GDM1 (cell line): ENCODE measurements at regions not wholly inside any gene's neighbourhood (a gene's known extent, or its start where the extent isn't known, plus 50 kb on each side); places are given as distances from the start of the nearest gene placed in this dataset.

ENCODE experiments used
- DNase-seq: peaks from one replicate; lab custom pipeline; 2025; lab: John Stamatoyannopoulos, UW

GRCh38 chr17:79470754-79471153 lies 140.1 kb downstream of the RBFOX3 start:
- no peak for DNase-seq

GRCh38 chr17:79469646-79470045 lies 141.2 kb downstream of the RBFOX3 start:
- DNase-seq, result no peak

- no peak for DNase-seq
Observed at GRCh38 chr17:79468183-79468944, 142.5 kb downstream of the RBFOX3 start.

DNA sequence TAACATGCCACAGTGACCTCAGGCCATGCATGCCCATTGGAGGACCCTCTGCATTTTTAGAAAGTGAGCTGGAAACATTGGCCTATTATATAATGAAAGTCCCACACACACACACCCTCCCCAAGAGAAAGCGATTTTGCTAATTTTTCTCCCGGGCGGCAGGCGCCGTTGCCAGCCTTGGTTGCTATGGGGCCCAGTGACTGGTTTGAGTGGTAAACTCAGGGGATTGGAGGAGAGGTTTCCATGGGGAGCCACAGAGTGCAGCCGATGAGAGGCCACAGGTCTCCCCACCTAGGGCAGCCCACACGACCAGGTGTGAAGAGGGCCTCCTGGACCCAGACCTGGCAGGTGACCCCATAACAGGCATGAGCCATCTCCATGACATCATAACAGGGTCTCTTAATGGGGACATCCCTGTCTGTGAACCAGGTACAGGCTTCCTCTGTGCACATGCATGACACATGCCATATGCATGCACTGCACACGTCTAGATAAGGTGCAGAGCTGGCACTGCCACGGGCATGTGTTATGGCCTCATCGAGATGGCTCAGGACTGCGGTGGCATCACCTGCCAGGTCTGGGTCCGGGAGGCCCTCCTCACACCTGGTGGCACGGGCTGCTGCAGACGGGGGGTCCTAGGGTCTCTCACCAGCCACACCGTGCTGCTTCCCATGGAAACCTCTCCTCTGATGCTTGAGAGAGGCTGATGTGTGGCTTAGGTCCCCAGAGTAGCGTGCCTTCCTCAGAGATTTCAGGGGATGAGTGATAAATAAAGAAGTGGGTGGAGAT lies 144.1 kb downstream of the RBFOX3 start:
- no peak for DNase-seq

- no peak for DNase-seq
Observed at GRCh38 chr17:79465681-79466025, 145.2 kb downstream of the RBFOX3 start.

DNA sequence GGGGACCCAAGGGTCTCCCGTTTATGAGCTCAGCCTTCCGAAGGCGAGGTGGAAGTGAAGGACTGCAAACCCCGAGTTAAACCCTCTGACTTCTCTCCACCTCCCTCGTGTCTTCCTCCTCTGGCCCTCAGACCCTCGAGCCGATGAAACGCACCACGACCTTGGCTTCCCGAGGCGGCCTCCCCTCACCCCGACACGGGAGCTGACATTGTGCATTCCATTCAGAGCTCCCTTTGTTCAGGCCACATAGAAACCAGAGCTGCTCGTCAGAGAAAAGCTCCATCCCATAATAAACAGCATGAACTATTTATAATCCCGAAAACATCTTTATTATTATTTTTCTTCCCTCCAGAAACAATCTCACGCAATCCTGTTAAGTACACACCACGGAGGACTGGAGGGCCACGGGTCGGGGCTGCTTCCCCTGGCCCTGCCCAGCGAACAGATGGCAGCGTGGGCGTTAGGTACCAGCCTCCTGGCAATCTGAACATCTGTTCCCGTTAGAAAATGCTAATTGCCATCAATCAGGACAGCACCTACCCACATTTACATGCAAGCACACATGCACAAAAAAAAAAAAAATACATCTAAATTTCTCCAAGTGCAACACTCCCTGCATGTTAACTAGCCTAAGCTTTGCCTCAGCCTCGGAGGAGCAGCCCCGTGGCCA lies 145.7 kb downstream of the RBFOX3 start:
- no peak for DNase-seq

GRCh38 chr17:79464318-79465010 lies 146.4 kb downstream of the RBFOX3 start:
- DNase-seq, result no peak

DNA sequence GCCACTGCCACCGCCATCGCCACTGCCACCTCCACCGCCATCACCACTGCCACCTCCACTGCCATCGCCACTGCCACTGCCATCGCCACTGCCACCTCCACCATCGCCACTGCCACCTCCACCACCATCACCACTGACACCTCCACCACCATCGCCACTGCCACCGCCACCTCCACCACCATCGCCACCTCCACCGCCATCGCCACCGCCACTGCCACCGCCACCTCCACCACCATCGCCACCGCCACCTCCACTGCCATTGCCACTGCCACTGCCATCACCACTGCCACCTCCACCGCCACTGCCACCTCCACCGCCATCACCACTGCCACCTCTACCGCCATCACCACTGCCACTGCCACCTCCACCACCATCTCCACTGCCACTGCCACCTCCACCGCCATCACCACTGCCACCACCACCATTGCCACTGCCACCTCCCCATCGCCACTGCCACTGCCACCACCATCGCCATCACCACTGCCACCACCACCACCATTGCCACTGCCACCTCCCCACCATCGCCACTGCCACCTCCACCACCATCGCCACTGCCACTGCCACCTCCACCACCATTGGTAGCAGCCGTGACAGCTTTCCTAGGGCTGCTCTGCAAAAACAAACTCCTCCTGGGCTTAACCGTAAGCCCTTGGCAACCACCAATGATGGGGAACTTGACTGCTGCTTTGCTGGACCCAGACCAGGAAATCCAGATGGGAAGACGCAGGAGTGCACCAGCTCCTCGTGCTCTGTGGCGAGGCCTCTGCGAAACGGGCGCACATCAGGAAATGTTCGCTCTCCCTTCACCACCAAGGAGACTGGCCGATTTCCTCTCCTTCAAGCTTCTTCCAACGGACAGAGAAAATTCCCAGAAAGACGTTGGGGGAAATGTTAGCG lies 147.2 kb downstream of the RBFOX3 start:
- no peak for DNase-seq

DNA sequence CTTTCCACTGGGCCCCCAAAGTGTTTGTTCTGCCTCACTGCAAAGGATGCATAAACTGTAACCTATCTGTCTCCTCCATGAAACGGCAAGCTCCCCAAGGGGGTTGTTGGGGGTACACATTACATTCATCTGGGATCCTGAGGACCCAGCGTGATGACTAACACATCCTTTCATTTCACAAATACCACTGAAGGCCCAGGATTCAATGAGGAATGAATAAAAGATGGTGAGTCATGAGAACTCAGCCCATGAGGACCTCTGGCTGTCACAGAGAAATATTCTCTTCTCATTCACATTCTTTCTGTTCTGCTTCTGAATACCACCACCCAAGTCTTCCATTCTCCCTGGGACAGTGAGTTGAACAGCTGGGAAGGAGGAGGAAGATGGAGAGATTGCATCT lies 149.8 kb downstream of the RBFOX3 start:
- no peak for DNase-seq

- no peak for DNase-seq
Observed at GRCh38 chr17:79459846-79460245, 151.0 kb downstream of the RBFOX3 start.

DNA sequence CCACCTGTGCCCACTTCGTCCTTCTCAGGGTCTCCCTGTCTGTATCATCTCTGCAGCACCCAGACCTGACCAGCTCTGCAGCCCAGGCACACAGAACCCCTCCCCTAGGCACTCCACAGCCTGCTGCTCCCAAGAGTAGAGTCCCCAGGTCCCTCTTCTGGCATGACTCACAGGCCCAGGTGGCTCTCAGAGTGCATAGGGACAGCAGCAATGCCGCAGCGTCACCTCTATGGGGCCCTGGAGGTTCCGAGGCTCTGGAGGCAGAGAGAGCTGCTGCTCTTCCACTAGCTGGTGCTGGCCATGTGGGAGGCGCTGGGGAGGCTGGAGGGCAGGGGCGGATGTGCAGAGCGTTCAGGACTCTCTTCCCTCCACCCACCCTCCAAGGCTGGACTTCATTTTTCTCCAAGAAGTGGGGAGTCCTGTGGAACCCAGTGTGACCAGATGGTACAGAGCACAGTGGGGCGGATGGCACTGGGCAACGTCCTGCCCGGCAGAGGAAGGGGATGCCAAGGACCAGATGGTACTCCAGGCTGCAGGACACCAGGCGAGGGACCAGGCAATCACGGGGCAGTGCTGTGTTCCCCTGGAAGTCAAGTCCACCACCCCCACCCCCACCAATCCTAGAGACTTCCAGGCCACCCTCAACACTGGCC lies 151.7 kb downstream of the RBFOX3 start:
- no peak for DNase-seq

DNA sequence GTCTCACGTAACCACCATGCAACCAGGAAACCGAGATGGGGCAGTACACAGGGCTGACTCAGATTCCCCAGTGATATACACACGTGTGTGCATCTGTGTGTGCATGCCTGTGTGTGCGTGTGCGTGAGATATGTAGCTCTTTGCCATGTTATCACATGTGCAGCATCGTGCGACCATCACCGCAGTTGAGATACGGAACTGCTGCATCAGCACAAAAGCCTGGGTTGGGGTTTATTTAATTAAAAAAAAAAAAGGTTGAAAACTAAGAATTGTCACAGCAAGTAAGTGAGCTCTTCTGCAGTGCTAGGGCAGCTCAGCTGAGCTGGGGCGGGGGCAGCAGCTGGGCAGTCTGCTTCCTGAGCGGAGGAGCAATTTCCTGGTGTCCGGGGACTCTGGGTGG lies 152.5 kb downstream of the RBFOX3 start:
- DNase-seq, result no peak

- DNase-seq, result no peak
Observed at GRCh38 chr17:79457889-79458288, 153.0 kb downstream of the RBFOX3 start.

DNA sequence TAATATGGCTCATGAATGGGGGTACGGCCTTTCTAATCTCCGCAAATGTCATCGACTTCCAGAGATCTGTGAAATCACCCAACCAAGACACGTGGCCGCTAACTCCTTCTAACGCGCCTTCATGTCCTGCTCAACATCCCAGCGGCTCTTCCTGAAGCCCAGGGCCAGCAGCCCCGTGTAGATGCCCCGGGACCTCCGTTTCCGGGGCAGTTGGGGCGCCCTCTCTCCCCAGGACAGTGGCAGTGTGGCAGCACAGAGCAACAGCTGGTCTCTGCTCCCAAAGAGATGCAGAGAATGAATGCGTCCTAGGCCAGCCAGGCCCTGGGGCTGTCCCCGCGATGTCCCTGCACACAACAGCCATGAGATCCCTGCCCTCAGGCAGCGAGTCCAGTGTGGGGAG lies 153.5 kb downstream of the RBFOX3 start:
- DNase-seq, result no peak

DNA sequence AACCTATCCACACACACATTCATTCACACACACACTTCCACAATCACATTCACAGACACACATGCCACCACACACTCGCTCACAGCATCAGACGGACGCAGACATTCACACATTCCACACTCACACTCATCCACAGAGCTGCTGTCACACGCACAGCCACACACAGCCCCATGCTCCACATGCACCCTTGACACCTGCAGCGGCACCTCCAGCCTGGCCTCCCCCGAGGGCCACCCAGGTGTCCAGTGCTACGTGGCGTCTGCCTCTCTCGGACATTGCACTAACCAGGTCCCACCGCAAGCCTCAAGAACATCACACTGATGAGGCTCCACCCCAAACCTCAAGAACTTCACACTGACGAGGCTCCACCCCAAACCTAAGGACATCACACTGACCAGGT lies 155.2 kb downstream of the RBFOX3 start:
- no peak for DNase-seq

DNA sequence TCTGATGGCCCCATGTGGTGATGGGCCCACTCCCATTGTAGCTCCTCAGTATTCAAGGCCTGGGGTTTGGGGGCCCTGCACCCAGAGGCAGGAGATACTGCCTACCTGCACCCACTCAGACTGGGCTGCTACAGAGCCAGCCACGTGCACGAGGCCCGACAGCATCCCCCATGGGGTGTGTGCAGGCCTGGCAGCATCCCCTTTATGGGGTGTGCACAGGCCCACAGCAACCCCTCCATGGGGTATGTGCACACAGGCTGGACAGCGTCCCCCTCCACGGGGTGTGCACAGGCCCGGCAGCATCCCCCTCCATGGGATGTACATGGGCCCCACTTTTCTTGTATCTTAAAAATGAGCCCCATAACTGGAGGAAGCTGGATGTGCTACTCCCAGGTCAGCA lies 156.0 kb downstream of the RBFOX3 start:
- no peak for DNase-seq

GRCh38 chr17:79453481-79453880 lies 157.4 kb downstream of the RBFOX3 start:
- no peak for DNase-seq

DNA sequence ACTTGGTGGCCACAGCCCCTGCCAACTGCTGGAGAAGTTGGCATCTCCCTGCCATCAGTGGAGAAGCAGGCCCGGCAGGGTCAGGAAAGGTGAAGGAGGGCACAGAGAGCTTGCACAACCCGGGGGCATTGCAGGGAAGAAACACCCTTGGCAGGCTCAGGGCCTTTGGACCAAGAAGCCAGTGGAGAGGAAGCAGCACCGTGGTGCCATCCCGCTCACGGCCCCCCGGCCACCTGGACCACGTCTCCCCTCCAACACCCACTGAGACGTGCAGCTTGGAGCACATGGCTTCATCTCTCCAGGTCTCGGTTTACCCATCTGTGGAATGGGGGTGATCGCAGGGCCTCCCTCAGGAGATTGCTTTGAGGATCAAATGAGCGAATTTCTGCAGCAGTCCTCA lies 158.1 kb downstream of the RBFOX3 start:
- no peak for DNase-seq

- DNase-seq, result no peak
Observed at GRCh38 chr17:79451167-79451566, 159.7 kb downstream of the RBFOX3 start.

DNA sequence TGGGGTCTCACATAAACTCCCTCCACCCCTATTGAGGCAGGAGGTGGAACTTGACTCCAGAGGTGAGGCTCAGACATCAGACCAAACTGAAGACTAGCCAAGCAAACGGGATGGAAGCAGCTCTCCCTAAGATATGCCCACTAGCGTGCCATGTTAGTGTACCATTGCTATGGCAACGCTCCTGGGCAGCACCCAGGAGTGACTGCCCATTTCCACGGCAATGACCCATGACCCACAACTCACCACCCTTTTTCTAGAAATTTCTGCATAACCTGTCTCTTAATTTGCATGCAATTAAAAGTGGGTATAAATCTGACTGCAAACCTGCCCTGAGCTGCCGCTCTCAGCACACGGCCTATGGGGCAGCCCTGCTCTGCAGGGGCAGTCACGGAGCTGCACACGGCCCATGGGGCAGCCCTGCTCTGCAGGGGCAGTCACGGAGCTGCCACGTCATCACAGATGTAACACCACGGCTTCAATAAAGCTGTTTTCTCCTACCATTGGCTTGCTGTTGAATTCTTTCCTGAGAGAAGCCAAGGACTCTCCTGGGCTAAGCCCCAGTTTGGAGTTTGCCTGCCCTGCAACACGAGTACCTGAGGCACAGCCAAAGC lies 164.3 kb downstream of the RBFOX3 start:
- DNase-seq, result no peak

GRCh38 chr17:79444198-79444597 lies 166.7 kb downstream of the RBFOX3 start:
- no peak for DNase-seq
